Esophagus muscularis mucosa (tissue), 4 donors: ENCODE measurements at regions not wholly inside any gene's neighbourhood (a gene's known extent, or its start where the extent isn't known, plus 50 kb on each side); places are given as distances from the start of the nearest gene placed in this dataset.

Source experiments
- DNase-seq: peaks from one replicate; pipeline ENCODE4 v3.0.0-alpha.2; 2017; ENCODE audit errors: extremely low spot score
- H3K27ac ChIP-seq, 4 donors: fragments of 200-600 bp; sonication (generic); replicated peaks in 1 of 4; 1 replicate in 3 of 4; 2 replicates in 1 of 4; pipeline ENCODE4 v1.5.1; 2016 to 2019; ENCODE audit warnings: mild to moderate bottlenecking in 1 of 4
- H3K27me3 ChIP-seq, 4 donors: fragments of 200-600 bp; sonication (generic); one replicate each; pipeline versions ENCODE4 v1.5.1 to v1.6.0; 2016 to 2019
- H3K36me3 ChIP-seq, 4 donors: fragments of 200-600 bp; sonication (generic); one replicate each; pipeline ENCODE4 v1.5.1; 2016 to 2019
- H3K4me1 ChIP-seq, 4 donors: fragments of 200-600 bp; sonication (generic); one replicate each; pipeline ENCODE4 v1.5.1; 2016 to 2019
- H3K4me3 ChIP-seq, 4 donors: fragments of 200-600 bp; sonication (generic); 1 replicate in 2 of 4; 2 replicates in 2 of 4; pipeline ENCODE4 v1.5.1; 2016 to 2019; ENCODE audit warnings: mild to moderate bottlenecking in 4 of 4, moderate library complexity in 1 of 4
- H3K9me3 ChIP-seq, 4 donors: fragments of 200-600 bp; sonication (generic); 1 replicate in 3 of 4; 2 replicates in 1 of 4; pipeline ENCODE4 v1.5.1; 2016 to 2019
- CTCF ChIP-seq, 3 experiments: fragments of 200-600 bp in 2 of 3; fragments of 450-650 bp in 1 of 3; sonication (generic) in 2 of 3; IDR thresholded peaks; one replicate each; pipeline ENCODE4 v1.5.1; 2017 to 2019; ENCODE audit warnings: antibody characterized with exemption in 3 of 3, mild to moderate bottlenecking in 2 of 3, moderate library complexity in 1 of 3
- EP300 ChIP-seq: sonication (generic); formaldehyde crosslinking; IDR thresholded peaks from one replicate; pipeline ENCODE4 v1.6.1; 2017; ENCODE audit warnings: antibody characterized with exemption
- POLR2A ChIP-seq: fragments of 450-650 bp; IDR thresholded peaks from one replicate; pipeline ENCODE4 v1.6.1; 2017; ENCODE audit warnings: antibody characterized with exemption, moderate library complexity, mild to moderate bottlenecking, low read depth
- POLR2AphosphoS5 ChIP-seq, 2 donors: sonication (generic); formaldehyde crosslinking; IDR thresholded peaks; one replicate each; pipeline ENCODE4 v1.6.1; 2017; ENCODE audit warnings: antibody characterized with exemption in 2 of 2
- WGBS: methylation state at CpG from one replicate; pipeline ENCODE4 v1.1.5; 2018; 5-methylcytosine and 5-hydroxymethylcytosine counted together
- intact Hi-C: fragments of 100-400 bp; cut with DNase I; formaldehyde crosslinking; loops from one replicate; pipeline ENCODE4 v1.15.1; 2023

GRCh38 chrX:38974542-38974941, 173.3 kb downstream of the MID1IP1 start:
- DNase-seq, result no peak
- intact Hi-C loops, result no loop called here
- 78% methylated on average over 3 of the region's 3 CpGs for WGBS
- H3K4me3 ChIP-seq, result no peak overlapping the region
- H3K9me3 ChIP-seq, result no peaks in the 10 kb centered on the region
- no peaks in the 10 kb centered on the region for H3K36me3 ChIP-seq
- no peaks in the 10 kb centered on the region for H3K27me3 ChIP-seq
- no peak overlapping the region for H3K27ac ChIP-seq
- no peaks in the 10 kb centered on the region for H3K4me1 ChIP-seq
- TF ChIP-seq POLR2AphosphoS5 (IDR thresholded peaks at IDR 0.05) (no peak), POLR2A (no peak), EP300 (no peak), CTCF (IDR thresholded peaks at IDR 0.05) (no peak)

- Histone ChIP-seq H3K36me3 (no peaks in the 10 kb centered on the region), H3K9me3 (no peaks in the 10 kb centered on the region), H3K4me3 (no peak overlapping the region), H3K27me3 (no peaks in the 10 kb centered on the region), H3K4me1 (no peaks in the 10 kb centered on the region), H3K27ac (no peak overlapping the region)
- intact Hi-C loops, result no loop called here
- DNase-seq, result no peak
- TF ChIP-seq EP300, result no peak
- TF ChIP-seq POLR2AphosphoS5 (IDR thresholded peaks at IDR 0.05), result no peak
- TF ChIP-seq POLR2A, result no peak
- no peak for TF ChIP-seq CTCF (IDR thresholded peaks at IDR 0.05)
Measured at GRCh38 chrX:38975368-38975942, 174.2 kb downstream of the MID1IP1 start.

- no peaks in the 10 kb centered on the region for H3K4me1 ChIP-seq
- intact Hi-C loops, result loop anchor here (10.0 kb wide), 1 partner anchor 218 kb away; no protein-coding TSS in a partner anchor
- WGBS, result 67% methylated on average over 3 of the region's 3 CpGs
Measured at GRCh38 chrX:38982370-38982769, 181.1 kb downstream of the MID1IP1 start.

GRCh38 chrX:38982843-38983242, 181.6 kb downstream of the MID1IP1 start:
- Histone ChIP-seq H3K27me3 (no peaks in the 10 kb centered on the region), H3K4me1 (no peaks in the 10 kb centered on the region), H3K4me3 (no peak overlapping the region), H3K36me3 (no peaks in the 10 kb centered on the region), H3K27ac (no peak overlapping the region), H3K9me3 (no peaks in the 10 kb centered on the region)
- intact Hi-C loops, result loop anchor here (10.0 kb wide), 1 partner anchor 218 kb away; no protein-coding TSS in a partner anchor
- no peak for DNase-seq
- TF ChIP-seq POLR2AphosphoS5 (IDR thresholded peaks at IDR 0.05) (no peak), CTCF (IDR thresholded peaks at IDR 0.05) (no peak)
- WGBS, result 37% methylated on average over 3 of the region's 3 CpGs

More at GRCh38 chrX:38982370-38982769, 181.1 kb downstream of the MID1IP1 start:
- no peak for DNase-seq
- H3K36me3 ChIP-seq, result no peaks in the 10 kb centered on the region
- no peak for TF ChIP-seq EP300
- TF ChIP-seq POLR2A, result no peak
- no peak for TF ChIP-seq POLR2AphosphoS5 (IDR thresholded peaks at IDR 0.05)
- TF ChIP-seq CTCF (IDR thresholded peaks at IDR 0.05), result no peak
- no peaks in the 10 kb centered on the region for H3K9me3 ChIP-seq
- H3K27me3 ChIP-seq, result no peaks in the 10 kb centered on the region
- H3K4me3 ChIP-seq, result no peak overlapping the region
- H3K27ac ChIP-seq, result no peak overlapping the region

- 63% methylated on average over 3 of the region's 3 CpGs for WGBS
- intact Hi-C loops, result loop anchor here (10.0 kb wide), 1 partner anchor 221 kb away; no protein-coding TSS in a partner anchor
Measured at GRCh38 chrX:38985375-38985774, 184.1 kb downstream of the MID1IP1 start.

More at GRCh38 chrX:38985375-38985774, 184.1 kb downstream of the MID1IP1 start:
- TF ChIP-seq EP300, result no peak
- TF ChIP-seq POLR2A, result no peak
- peak in 2 of 3 experiments; percentile 24 to 29 for TF ChIP-seq CTCF (IDR thresholded peaks at IDR 0.05)
- no peaks in the 10 kb centered on the region for H3K4me1 ChIP-seq
- no peak overlapping the region for H3K4me3 ChIP-seq
- DNase-seq, result no peak
- no peak overlapping the region for H3K27ac ChIP-seq
- no peaks in the 10 kb centered on the region for H3K9me3 ChIP-seq
- H3K36me3 ChIP-seq, result no peaks in the 10 kb centered on the region
- no peaks in the 10 kb centered on the region for H3K27me3 ChIP-seq
